GM12875 (cell line): ENCODE measurements at regions not wholly inside any gene's neighbourhood (a gene's known extent, or its start where the extent isn't known, plus 50 kb on each side); places are given as distances from the start of the nearest gene placed in this dataset.

Experiments used
- H3K4me3 ChIP-seq: one replicate; pipeline ENCODE4 v1.5.1; 2011; ENCODE audit warnings: low read depth, low read length, control low read depth
- TF ChIP-seq, protein P1 (sequence below): IDR thresholded peaks from 2 replicates; pipeline ENCODE4 v1.5.1; 2011; ENCODE audit warnings: low read depth, mild to moderate bottlenecking, control low read depth, inconsistent platforms, low read length, moderate library complexity, borderline replicate concordance; ENCODE audit not compliant: insufficient read depth

DNA sequence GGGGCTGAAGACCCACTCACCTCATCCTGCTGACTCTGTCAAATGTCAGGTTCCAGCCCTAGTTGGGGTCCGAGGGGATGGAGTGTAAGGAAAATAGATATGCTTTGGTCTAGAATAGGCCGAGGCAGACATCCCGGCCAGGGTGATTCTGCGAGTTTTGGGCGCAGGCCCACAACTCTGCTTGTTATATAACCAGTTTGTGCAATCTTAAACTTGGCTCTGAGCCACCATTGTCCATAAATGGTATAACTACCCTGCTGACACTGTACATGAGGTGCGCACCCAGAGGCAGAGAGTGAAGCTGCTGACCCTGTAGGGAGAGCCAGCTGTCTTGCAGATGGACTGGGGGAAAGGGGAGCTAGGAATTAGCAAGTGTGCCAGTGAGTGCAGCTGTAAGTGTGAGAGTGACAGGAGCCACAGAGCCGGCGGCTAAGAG, 1388.8 kb downstream of the AMY1C start:
- H3K4me3 ChIP-seq, result no peak overlapping the region
- TF ChIP-seq, protein P1, sequence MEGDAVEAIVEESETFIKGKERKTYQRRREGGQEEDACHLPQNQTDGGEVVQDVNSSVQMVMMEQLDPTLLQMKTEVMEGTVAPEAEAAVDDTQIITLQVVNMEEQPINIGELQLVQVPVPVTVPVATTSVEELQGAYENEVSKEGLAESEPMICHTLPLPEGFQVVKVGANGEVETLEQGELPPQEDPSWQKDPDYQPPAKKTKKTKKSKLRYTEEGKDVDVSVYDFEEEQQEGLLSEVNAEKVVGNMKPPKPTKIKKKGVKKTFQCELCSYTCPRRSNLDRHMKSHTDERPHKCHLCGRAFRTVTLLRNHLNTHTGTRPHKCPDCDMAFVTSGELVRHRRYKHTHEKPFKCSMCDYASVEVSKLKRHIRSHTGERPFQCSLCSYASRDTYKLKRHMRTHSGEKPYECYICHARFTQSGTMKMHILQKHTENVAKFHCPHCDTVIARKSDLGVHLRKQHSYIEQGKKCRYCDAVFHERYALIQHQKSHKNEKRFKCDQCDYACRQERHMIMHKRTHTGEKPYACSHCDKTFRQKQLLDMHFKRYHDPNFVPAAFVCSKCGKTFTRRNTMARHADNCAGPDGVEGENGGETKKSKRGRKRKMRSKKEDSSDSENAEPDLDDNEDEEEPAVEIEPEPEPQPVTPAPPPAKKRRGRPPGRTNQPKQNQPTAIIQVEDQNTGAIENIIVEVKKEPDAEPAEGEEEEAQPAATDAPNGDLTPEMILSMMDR, result no peak

DNA sequence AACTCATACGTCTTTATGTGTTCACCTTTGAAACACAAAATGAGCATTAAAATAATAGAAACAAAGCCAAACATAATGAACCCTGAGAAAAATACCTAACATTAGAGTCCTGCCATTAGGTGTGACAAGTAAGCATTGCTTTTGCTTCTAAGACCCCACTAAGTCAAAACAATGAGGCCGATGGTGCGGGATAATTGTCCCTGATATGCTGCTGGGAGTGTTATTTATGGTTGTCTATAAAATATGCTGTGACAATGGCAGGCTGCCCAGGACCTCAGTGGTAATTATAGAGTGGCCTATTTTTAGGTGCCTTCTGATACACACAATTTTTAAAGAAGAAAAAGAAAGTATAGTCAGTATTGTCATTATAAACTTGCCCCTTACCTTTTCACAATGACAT, 1423.1 kb downstream of the AMY1C start:
- H3K4me3 ChIP-seq, result no peak overlapping the region
- TF ChIP-seq, protein P1, result no peak

DNA sequence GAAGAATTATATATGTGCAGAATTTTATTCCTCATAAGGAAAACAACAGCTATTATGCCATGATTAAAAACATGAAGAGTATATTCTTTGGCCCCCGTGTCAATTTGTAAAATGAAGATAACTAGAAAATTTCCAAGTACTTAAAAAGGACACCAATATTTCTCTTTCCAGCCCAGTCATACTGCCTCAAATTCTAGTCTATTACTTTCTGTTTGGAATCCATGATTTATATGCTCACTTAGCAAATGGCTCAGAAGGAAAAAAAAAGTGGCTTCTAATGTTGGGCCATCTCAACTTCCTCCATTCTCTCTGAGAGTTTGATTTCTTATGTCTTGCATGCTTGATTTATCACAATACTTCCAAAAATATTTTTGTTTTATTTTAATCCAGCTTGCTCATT, 1431.1 kb downstream of the AMY1C start:
- TF ChIP-seq, protein P1, result no peak
- H3K4me3 ChIP-seq, result no peak overlapping the region

DNA sequence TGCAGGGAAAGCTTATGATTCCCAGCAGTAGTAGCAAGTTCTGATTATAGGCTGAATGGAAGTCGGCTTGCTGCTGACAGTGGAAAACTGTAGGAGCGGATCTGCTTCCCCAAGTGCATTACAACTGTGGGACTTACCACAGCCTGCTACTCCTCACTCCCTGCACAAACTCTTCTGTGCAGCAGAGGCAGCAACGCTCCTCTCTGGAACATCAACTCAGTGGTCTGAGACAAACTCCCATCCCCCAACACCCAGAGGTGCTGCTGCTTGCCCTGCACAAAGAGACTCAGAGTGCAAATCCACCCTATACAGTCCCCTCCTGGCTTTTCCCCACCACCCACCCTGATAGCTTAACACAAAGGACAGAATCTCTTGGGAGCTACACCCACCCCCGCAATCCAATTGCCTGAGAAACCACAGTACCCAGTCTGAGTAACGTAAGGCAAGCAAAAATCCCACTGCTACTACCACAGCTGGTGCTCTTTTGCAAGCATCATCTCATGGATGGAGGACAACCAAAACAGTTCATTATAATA, 1455.2 kb downstream of the AMY1C start:
- TF ChIP-seq, protein P1, result no peak
- no peak overlapping the region for H3K4me3 ChIP-seq

DNA sequence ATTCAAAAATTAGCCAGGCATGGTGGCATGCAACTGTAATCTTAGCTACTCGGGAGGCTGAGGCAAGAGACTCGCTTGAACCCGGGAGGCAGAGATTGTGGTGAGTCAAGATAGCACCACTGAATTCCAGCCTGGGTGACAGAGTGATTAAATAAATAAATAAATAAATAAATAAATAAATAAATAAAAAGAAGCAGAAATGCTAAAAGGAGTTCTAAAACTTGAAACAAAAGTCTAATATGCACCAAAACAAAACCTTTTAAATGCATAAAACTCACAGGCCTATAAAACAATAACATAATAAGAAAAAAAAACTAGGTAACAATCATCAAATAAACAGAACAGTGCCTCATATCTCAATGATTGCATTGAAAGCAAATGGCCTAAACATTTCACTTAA, 1458.9 kb downstream of the AMY1C start:
- H3K4me3 ChIP-seq, result no peak overlapping the region
- TF ChIP-seq, protein P1, result no peak

DNA sequence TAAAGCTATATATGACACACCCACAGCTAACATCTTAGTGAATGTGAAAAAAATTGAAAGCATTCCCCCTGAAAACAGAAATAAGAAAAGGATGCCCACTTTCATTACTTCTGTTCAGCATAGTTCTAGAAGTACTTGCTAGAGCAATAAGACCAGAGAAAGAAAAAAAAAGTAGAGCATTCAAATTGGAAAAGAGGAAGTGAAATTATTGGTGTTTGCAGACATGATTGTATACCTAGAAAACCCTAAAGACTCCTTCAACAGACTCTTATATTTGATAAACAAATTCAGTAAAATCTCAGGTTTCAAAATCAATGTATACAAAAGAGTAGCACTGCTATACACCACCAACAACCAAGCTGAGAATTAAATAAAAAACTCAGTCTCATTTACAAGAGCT, 1461.0 kb downstream of the AMY1C start:
- TF ChIP-seq, protein P1, result no peak

DNA sequence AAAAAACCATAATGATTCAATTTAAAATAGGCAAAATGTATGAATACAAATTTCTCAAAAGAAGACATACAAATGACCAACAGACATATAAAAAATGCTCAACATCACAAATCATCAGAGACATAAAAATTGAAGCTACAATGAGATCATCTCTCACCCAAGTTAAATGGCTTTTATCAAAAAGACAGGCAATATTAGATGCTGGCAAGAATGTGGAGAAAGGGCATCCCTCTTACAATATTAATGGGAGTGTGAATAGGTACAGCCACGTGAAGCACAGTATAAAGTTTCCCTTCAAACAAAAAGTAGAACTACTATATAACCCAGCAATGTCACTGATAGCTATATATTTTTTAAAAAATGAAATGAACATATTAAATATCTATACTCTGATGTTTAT, 1481.7 kb downstream of the AMY1C start:
- H3K4me3 ChIP-seq, result no peak overlapping the region
- TF ChIP-seq, protein P1, result no peak

More for the DNA sequence above, 1461.0 kb downstream of the AMY1C start:
- H3K4me3 ChIP-seq, result no peak overlapping the region
